IgD-negative memory B cell (primary cell): ENCODE measurements at regions not wholly inside any gene's neighbourhood (a gene's known extent, or its start where the extent isn't known, plus 50 kb on each side); places are given as distances from the start of the nearest gene placed in this dataset.
"Not testable (repeated sequence)": the region's sequence is repeated elsewhere in the genome, so short reads cannot be mapped to it uniquely, and the experiment has no call there.

Experiments
- H3K27ac Mint-ChIP-seq, 3 donors: one replicate each; pipeline ENCODE4 v1.8.0; 2020 to 2022; ENCODE audit warnings: mild to moderate bottlenecking in 3 of 3, mixed read lengths in 3 of 3, moderate library complexity in 1 of 3
- H3K27me3 Mint-ChIP-seq: one replicate; pipeline ENCODE4 v1.8.0; 2021; ENCODE audit warnings: mixed read lengths
- H3K36me3 Mint-ChIP-seq: one replicate; pipeline ENCODE4 v1.8.0; 2020; ENCODE audit warnings: mild to moderate bottlenecking, mixed read lengths
- H3K4me1 Mint-ChIP-seq, 3 donors: one replicate each; pipeline ENCODE4 v1.8.0; 2020 to 2022; ENCODE audit warnings: mixed read lengths in 3 of 3, mild to moderate bottlenecking in 1 of 3
- H3K4me3 Mint-ChIP-seq, 4 donors: one replicate each; pipeline ENCODE4 v1.8.0; 2020 to 2022; ENCODE audit warnings: mild to moderate bottlenecking in 4 of 4, mixed read lengths in 4 of 4, moderate library complexity in 3 of 4
- H3K9me3 Mint-ChIP-seq, 3 donors: one replicate each; pipeline ENCODE4 v1.8.0; 2020 to 2021; ENCODE audit warnings: mixed read lengths in 3 of 3, mild to moderate bottlenecking in 1 of 3

DNA sequence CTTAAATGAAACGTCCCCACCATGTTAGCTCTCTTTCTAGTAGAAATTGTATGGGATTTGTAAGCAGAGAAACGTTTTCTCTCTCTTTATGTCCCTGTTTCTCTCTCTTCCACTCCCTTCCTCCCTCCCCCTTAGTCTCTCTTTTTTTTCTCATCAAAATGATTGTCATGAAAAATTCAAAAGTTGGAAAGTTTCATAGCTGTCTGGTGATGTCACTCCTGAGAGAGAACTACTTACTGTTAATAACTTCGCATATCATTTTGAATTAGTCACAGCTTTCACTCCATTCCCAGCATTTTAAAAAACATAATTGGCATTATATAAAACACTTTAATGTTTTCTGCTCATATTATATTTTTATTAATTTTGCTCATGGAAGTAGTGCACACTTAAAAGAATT is 331.1 kb downstream of the C3orf38 start:
- peaks cover 3% of the 10 kb centered on the region for H3K36me3 Mint-ChIP-seq
- H3K27me3 Mint-ChIP-seq: no peaks in the 10 kb centered on the region
- H3K9me3 Mint-ChIP-seq: peaks cover 0 to 2% (median 0%) of the 10 kb centered on the region in 3 donors
- no peak overlapping the region for H3K4me3 Mint-ChIP-seq
- peaks cover 0 to 2% (median 0%) of the 10 kb centered on the region in 3 donors for H3K4me1 Mint-ChIP-seq
- H3K27ac Mint-ChIP-seq: no peak overlapping the region

DNA sequence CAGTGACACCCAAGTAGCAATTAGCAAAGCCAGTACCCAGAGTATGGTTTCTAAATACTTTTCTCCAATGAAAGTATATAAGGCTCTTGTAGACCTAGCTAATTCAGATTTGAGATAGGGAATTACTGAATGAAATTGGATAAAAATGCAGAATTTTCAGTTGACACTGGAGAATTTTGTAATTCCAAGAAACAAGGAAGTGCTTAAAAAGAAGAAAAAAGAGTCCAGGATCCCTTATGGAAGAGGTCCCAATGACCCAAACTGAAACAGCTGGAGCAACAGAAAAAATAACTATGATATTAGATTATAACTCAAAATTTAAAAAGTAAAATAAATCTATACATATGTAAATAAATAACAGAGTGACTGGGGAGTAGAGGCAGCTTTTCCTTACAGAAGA is 335.2 kb downstream of the C3orf38 start:
- Mint-ChIP-seq H3K27me3 (no peaks in the 10 kb centered on the region), H3K27ac (no peak overlapping the region), H3K4me1 (peaks cover 0 to 2% (median 0%) of the 10 kb centered on the region in 3 donors), H3K4me3 (no peak overlapping the region), H3K9me3 (peaks cover 0 to 2% (median 0%) of the 10 kb centered on the region in 3 donors), H3K36me3 (peaks cover 3% of the 10 kb centered on the region)

DNA sequence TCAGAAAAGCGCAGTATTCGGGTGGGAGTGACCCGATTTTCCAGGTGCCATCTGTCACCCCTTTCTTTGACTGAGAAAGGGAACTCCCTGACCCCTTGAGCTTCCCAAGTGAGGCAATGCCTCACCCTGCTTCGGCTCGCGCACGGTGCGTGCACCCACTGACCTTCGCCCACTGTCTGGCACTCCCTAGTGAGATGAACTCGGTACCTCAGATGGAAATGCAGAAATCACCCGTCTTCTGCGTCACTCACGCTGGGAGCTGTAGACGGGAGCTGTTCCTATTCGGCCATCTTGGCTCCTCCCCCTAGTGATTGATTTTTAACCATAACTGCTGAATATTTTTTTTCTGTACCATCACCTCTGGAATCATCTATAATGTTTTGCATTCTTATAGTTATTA is 359.1 kb downstream of the C3orf38 start:
- not testable (repeated sequence) for H3K4me3 Mint-ChIP-seq, H3K36me3 Mint-ChIP-seq, H3K9me3 Mint-ChIP-seq, H3K27me3 Mint-ChIP-seq, H3K27ac Mint-ChIP-seq, H3K4me1 Mint-ChIP-seq

DNA sequence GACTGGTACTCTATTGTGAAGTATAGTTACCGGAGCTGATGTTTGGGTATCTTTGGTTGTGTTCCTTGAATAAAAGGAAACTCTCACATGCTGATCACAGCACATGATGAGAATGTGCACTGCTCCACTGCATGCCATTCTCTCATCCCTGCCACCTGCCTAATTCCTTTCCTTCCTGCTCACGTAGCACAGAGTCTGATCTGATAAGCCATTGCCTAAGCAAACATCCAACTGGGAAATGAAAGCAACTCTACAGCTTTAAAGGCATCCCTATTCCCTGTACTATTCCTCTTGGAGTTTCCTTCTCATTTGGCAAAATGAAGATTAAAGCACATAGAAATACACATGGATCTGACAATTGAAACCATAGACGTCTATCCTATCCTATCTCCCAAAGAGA is 359.8 kb downstream of the C3orf38 start:
- H3K4me3 Mint-ChIP-seq: no peak overlapping the region
- H3K36me3 Mint-ChIP-seq: peaks cover 2% of the 10 kb centered on the region
- H3K27ac Mint-ChIP-seq: peak overlapping the region in 1 of 3 donors; percentile 27
- peaks cover 0 to 3% (median 2%) of the 10 kb centered on the region in 3 donors for H3K9me3 Mint-ChIP-seq
- H3K27me3 Mint-ChIP-seq: no peaks in the 10 kb centered on the region
- peaks cover 0 to 3% (median 0%) of the 10 kb centered on the region in 3 donors for H3K4me1 Mint-ChIP-seq

DNA sequence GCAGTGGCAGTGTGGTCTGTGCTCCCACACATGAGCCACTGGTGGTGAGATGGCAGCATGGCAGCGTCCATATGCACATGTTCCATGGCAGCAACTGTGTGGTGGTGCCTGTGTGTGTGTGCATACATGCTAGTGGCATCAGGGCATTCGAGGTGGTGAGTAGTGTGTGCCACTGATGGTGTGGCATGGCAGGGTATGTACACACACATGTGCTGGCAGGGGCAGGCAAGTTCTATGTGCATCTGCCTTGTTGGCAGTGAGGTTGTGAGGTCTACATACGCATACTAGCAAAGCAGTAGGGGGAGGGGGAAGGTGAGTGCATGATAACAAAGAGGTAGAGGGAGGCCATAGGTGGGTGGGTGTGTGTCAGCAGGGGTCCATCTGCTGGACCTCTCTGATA is 378.7 kb downstream of the C3orf38 start:
- H3K27me3 Mint-ChIP-seq: no peaks in the 10 kb centered on the region
- H3K9me3 Mint-ChIP-seq: peaks cover 7 to 9% (median 8%) of the 10 kb centered on the region in 3 donors
- no peak overlapping the region for H3K4me3 Mint-ChIP-seq
- peaks cover 0 to 3% (median 0%) of the 10 kb centered on the region in 3 donors for H3K4me1 Mint-ChIP-seq
- H3K36me3 Mint-ChIP-seq: no peaks in the 10 kb centered on the region
- H3K27ac Mint-ChIP-seq: peak overlapping the region in 1 of 3 donors; percentile 79

DNA sequence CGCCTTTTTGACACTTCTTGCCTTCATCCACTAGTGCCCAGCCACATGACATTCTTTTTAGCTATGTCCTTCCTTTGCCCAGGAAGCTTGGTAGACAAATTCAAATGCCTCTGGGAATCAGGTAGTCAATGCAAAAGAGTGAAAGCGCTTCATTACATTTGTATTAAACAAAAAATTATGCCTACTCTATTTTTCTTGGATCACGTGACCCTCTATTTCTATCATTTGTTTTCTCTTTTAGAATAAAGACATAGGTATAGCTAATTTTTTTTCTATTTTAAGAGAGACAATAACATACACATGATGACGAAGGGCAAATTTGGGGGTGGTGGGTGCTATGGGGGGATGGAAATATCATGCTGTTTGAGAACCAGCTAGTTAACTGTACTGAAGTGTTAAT is 384.8 kb downstream of the C3orf38 start:
- no peak overlapping the region for H3K27ac Mint-ChIP-seq
- no peak overlapping the region for H3K4me3 Mint-ChIP-seq
- no peaks in the 10 kb centered on the region for H3K27me3 Mint-ChIP-seq
- peaks cover 0 to 10% (median 3%) of the 10 kb centered on the region in 3 donors for H3K4me1 Mint-ChIP-seq
- no peaks in the 10 kb centered on the region for H3K9me3 Mint-ChIP-seq
- H3K36me3 Mint-ChIP-seq: no peaks in the 10 kb centered on the region

DNA sequence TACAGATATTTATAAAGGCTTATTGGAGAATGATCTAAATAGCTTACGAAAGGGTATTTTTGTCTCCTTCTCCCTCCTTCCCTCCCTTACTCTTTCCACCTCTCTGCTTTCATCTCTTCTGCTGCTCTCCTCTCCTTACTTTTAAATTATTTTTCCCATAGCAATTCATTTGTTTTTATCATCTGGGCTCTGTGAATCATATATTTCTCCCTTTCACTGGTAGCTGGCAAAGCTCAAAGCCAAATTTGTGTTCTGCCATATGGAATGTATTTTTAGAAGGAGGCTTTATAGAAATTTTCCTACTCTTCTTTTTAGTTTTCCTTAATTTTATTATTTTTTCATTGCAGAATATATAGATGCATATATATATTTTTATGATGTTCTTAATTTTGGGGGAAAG is 385.8 kb downstream of the C3orf38 start:
- Mint-ChIP-seq H3K4me3 (no peak overlapping the region), H3K27ac (no peak overlapping the region), H3K27me3 (no peaks in the 10 kb centered on the region), H3K4me1 (peaks cover 0 to 10% (median 3%) of the 10 kb centered on the region in 3 donors), H3K36me3 (no peaks in the 10 kb centered on the region), H3K9me3 (no peaks in the 10 kb centered on the region)

DNA sequence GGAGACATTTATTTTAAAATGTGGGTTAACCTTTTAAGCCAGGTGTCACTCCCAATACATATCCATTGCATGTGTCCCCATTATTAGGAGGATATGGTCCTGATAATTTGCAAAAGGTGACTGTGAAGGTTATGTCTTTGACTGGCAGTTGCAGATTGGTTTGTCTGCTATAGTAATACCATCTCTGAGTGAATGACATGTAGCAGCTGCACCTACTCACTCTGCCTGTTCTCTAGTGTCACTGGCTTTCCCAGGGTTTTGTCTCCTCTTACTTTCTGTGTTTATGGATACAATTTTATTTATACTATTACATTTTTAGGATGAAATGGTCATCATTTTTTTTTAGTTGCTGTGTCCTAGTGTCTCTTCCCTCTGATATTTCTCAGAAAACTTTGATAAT is 393.2 kb downstream of the C3orf38 start:
- Mint-ChIP-seq H3K4me3 (no peak overlapping the region), H3K9me3 (peaks cover 6 to 9% (median 7%) of the 10 kb centered on the region in 3 donors), H3K4me1 (peaks cover 0 to 4% (median 2%) of the 10 kb centered on the region in 3 donors), H3K27ac (no peak overlapping the region), H3K27me3 (peaks cover 3% of the 10 kb centered on the region), H3K36me3 (peaks cover 6% of the 10 kb centered on the region)

DNA sequence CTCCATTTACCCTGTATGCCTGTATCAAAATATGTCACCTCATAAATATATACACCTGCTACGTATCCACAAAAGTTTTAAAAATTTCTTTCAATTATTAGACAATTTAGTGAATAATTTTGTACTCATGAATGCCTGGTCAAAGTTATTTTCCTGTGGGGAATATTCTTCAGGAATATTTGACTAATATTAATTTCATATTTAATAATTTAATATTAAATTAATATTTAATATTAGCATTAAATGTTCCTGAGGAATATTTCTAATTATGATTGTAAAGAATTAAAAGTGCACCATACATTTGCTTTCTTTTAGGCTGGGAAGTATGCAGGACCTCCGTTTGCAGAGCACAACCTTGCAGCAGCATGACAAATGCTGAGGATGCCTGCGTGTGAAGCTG is 422.7 kb downstream of the C3orf38 start:
- H3K36me3 Mint-ChIP-seq: no peaks in the 10 kb centered on the region
- H3K4me3 Mint-ChIP-seq: no peak overlapping the region
- no peak overlapping the region for H3K27ac Mint-ChIP-seq
- H3K4me1 Mint-ChIP-seq: no peaks in the 10 kb centered on the region
- H3K9me3 Mint-ChIP-seq: peaks cover 2 to 5% (median 4%) of the 10 kb centered on the region in 3 donors
- H3K27me3 Mint-ChIP-seq: no peaks in the 10 kb centered on the region

DNA sequence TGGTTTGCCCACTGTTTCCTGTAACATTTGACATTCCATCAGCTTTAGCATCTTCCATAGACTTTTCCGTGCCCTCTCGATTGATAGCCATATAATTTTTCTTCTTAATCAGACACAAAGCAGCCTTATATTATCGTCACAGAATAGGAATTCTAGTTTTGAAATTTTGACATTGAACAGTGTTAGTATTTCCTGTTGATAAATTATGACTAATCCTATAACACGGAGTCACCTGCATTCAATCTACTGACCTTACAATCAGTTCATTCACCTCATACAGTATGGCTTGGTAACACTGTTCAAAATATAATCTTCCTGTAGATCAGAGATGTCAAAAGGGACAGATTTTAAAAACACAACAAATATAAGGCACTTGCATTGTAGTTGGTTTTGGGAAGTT is 423.7 kb downstream of the C3orf38 start:
- Mint-ChIP-seq H3K27me3 (no peaks in the 10 kb centered on the region), H3K27ac (peak overlapping the region in 1 of 3 donors; percentile 2), H3K9me3 (peaks cover 0 to 5% (median 2%) of the 10 kb centered on the region in 3 donors), H3K4me3 (no peak overlapping the region), H3K4me1 (no peaks in the 10 kb centered on the region), H3K36me3 (no peaks in the 10 kb centered on the region)

DNA sequence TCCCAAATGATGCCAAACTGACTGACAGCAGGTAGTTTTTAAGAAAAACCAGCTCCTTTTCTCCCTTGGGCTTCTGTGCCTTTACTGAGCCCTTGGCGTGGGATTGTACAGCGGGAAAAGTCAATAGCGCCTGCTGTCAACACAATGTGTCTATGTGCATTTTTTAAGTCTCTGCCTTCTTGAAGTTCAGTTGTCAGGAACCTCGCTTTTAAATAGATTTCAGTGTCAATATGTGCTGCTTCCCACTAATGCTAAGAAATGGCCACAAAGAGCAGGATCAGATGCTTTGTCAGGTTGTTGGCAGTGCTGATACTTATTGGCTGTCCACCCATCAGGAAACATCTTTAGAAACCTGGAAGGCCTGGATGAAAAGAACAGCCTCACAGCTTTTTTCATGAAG is 424.4 kb downstream of the C3orf38 start:
- H3K9me3 Mint-ChIP-seq: peaks cover 0 to 4% (median 2%) of the 10 kb centered on the region in 3 donors
- H3K4me1 Mint-ChIP-seq: no peaks in the 10 kb centered on the region
- H3K27ac Mint-ChIP-seq: no peak overlapping the region
- no peak overlapping the region for H3K4me3 Mint-ChIP-seq
- no peaks in the 10 kb centered on the region for H3K36me3 Mint-ChIP-seq
- no peaks in the 10 kb centered on the region for H3K27me3 Mint-ChIP-seq

DNA sequence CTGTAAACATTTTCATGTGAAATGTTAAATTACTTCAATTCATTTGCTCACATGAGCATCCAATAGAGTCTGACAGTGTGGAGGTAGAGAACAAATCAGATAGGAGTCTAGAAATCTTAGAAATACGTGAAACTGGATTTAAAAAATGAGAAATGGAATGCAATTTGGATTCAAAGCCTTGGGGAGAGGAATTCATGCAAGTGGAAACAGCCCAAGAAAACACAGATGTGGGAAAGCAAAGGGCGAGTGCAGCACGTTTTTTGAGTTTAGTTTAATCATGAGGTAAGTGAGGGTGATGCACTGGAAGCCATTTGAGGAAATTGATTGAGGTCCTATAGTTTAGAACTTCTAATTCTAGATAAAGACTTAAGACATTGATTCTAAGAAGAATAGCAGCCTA is 434.7 kb downstream of the C3orf38 start:
- peaks cover 0 to 3% (median 0%) of the 10 kb centered on the region in 3 donors for H3K4me1 Mint-ChIP-seq
- H3K4me3 Mint-ChIP-seq: no peak overlapping the region
- H3K27ac Mint-ChIP-seq: no peak overlapping the region
- no peaks in the 10 kb centered on the region for H3K27me3 Mint-ChIP-seq
- peaks cover 0 to 2% (median 0%) of the 10 kb centered on the region in 3 donors for H3K9me3 Mint-ChIP-seq
- H3K36me3 Mint-ChIP-seq: no peaks in the 10 kb centered on the region

DNA sequence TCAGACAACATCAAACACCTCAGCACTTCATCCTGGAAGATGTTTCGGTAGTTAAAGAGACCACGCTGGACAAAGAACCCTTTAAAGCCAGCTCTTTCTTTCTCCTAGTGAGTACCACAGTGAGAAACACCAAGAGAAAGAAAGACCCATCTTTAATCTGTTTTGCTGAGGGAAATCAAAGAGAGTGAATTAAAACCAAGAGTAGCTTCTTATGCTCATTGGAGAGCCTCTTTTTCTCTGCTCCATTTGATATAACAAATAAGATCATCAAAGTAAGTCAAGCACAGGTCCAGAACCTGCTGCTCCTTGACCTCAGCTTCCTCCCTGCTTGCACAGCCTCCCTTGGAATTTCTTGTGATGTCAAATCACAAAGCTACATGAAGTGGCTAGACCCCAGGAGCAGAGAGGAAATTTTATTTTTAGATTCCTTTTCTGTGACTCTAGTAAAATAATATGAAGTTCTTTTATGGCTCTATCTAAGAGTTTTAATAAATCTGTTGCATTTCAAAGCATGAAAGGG is 436.4 kb downstream of the C3orf38 start:
- H3K9me3 Mint-ChIP-seq: peaks cover 0 to 2% (median 0%) of the 10 kb centered on the region in 3 donors
- H3K27ac Mint-ChIP-seq: no peak overlapping the region
- H3K4me3 Mint-ChIP-seq: no peak overlapping the region
- no peaks in the 10 kb centered on the region for H3K27me3 Mint-ChIP-seq
- H3K4me1 Mint-ChIP-seq: peaks cover 0 to 3% (median 0%) of the 10 kb centered on the region in 3 donors
- H3K36me3 Mint-ChIP-seq: no peaks in the 10 kb centered on the region

DNA sequence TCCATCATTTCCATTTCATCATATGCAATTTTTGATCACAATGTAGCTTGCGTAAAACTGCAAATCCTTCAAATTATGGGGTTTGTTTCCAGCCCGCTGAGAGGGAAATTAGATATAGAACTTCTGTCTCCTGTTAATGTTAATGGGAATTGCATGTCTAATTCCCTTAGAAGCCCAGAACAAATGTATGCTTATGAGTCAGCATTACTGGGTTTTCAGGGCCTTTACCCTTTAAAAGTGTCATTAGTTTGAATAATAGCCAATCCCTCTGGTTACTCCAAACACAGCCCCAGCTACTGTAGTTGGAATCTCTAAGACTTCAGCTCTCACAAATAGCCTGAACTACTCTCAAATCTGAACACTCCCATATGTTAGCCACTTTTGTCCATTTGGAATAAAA is 439.4 kb downstream of the C3orf38 start:
- Mint-ChIP-seq H3K36me3 (no peaks in the 10 kb centered on the region), H3K27me3 (no peaks in the 10 kb centered on the region), H3K4me1 (peaks cover 0 to 2% (median 0%) of the 10 kb centered on the region in 3 donors), H3K27ac (no peak overlapping the region), H3K9me3 (peaks cover 0 to 2% (median 0%) of the 10 kb centered on the region in 3 donors), H3K4me3 (no peak overlapping the region)

DNA sequence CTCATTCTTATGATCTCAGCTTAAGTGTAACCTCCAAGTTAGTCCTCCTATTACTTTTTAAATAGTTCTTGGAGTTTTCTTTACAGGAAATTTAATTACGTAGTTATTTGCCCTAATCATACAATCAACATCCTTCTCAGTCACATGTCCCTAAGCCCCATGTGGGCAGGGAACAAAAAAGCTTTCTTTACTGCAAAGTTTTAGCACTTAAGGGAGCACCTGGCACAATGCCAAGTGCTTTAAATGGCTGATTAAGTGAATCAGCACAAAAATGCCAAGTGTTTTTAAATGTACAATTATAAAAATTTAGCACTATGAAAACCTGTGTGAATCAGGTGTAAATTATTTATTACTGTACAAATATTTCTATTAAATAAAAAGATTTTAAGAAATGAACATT is 445.3 kb downstream of the C3orf38 start:
- Mint-ChIP-seq H3K4me3 (no peak overlapping the region), H3K27ac (no peak overlapping the region), H3K4me1 (no peaks in the 10 kb centered on the region), H3K36me3 (no peaks in the 10 kb centered on the region), H3K9me3 (peaks cover 0 to 4% (median 4%) of the 10 kb centered on the region in 3 donors), H3K27me3 (no peaks in the 10 kb centered on the region)

DNA sequence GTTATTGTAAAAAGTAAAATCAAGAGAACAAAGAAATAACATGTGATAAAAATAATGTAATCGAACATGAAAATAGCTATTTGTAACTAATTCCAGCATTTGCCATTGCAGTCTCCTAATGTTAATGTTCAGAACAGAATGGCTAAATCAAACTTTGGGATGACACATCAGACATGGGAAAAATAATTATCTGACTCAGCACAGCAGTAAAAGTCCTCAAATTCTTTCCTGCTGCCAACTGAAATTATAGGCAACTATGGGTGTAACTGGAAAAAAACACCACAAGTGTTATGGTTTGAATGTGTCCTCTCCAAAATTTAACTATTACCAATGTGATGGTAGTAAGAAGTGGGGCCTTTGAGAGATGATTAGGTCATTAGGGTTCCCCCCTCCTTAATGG is 446.7 kb downstream of the C3orf38 start:
- no peaks in the 10 kb centered on the region for H3K36me3 Mint-ChIP-seq
- H3K27ac Mint-ChIP-seq: no peak overlapping the region
- H3K4me3 Mint-ChIP-seq: no peak overlapping the region
- H3K9me3 Mint-ChIP-seq: peaks cover 0 to 10% (median 5%) of the 10 kb centered on the region in 3 donors
- H3K4me1 Mint-ChIP-seq: no peaks in the 10 kb centered on the region
- no peaks in the 10 kb centered on the region for H3K27me3 Mint-ChIP-seq
